ENCODE measurements at regions not wholly inside any gene's neighbourhood (a gene's known extent, or its start where the extent isn't known, plus 50 kb on each side); places are given as distances from the start of the nearest gene placed in this dataset.

- Histone ChIP-seq H3K27ac (ENCODE audit: insufficient read depth, low read depth, low read length) (no peak overlapping the region), H3K4me2 (ENCODE audit: insufficient read depth, low read length) (no peak overlapping the region), H3K4me1 (ENCODE audit: control insufficient read depth, extremely low read depth, insufficient read depth, low read length) (no peaks in the 10 kb centered on the region), H3K9me3 (replicated peaks; ENCODE audit: control insufficient read depth, insufficient read depth, low read length) (no peaks in the 10 kb centered on the region), H3K27me3 (ENCODE audit: control insufficient read depth in 2 of 2, insufficient read depth in 2 of 2, low read length in 2 of 2) (no peaks in the 10 kb centered on the region), H3K9me1 (replicated peaks; ENCODE audit: control insufficient read depth, extremely low read depth, insufficient read depth, low read length) (no peaks in the 10 kb centered on the region), H4K20me1 (replicated peaks; ENCODE audit: control insufficient read depth, extremely low read depth, insufficient read depth, low read length) (no peaks in the 10 kb centered on the region), H2AFZ (ENCODE audit: low read depth, low read length) (no peak overlapping the region), H3K9ac (replicated peaks; ENCODE audit: extremely low read depth, insufficient read depth, low read length) (no peak overlapping the region), H3K4me3 (replicated peaks in 1 of 3; ENCODE audit: insufficient read depth in 1 of 3, low read depth in 1 of 3, low read length in 3 of 3) (no peak overlapping the region), H3K79me2 (ENCODE audit: control insufficient read depth, insufficient read depth, low read length) (no peaks in the 10 kb centered on the region), H3K36me3 (ENCODE audit: control insufficient read depth in 2 of 2, extremely low read depth in 1 of 2, insufficient read depth in 2 of 2, low read length in 2 of 2) (no peaks in the 10 kb centered on the region)
- no peak for DNase-seq (ENCODE audit: low read depth, low spot score)
- ChIA-PET POLR2A (no interaction called here), CTCF (no interaction called here)
- intact Hi-C loops (cut with micrococcal nuclease), result no loop called here
- FAIRE-seq, result no peak
- no peak for TF ChIP-seq JUN (IDR thresholded peaks at IDR 0.05; ENCODE audit: borderline replicate concordance, insufficient read depth, insufficient read length, low read depth)
- no peak for TF ChIP-seq POLR2A (IDR thresholded peaks at IDR 0.05; ENCODE audit: low read depth, low read length)
- TF ChIP-seq MYC (IDR thresholded peaks at IDR 0.05; ENCODE audit: low read depth, low read length), result no peak
- TF ChIP-seq EZH2 (IDR thresholded peaks at IDR 0.05; ENCODE audit: borderline replicate concordance, low read depth, low read length, severe bottlenecking), result no peak
- TF ChIP-seq FOS (IDR thresholded peaks at IDR 0.05; ENCODE audit: borderline replicate concordance, insufficient read depth, low read length), result no peak
- BruUV-seq (replicated peaks), result no TSS peak
- dilution Hi-C loops (cut with MboI; ENCODE audit: extremely low pct_ligation_motif_present, low sequenced_read_pairs), result no loop called here
These were observed 498.2 kb upstream of the SOX5 start for GRCh38 chr12:24447678-24448077.

GRCh38 chr12:24446287-24446686 lies 496.8 kb upstream of the SOX5 start:
- intact Hi-C loops (cut with micrococcal nuclease), result no loop called here

More at GRCh38 chr12:24446287-24446686, 496.8 kb upstream of the SOX5 start:
- H2AFZ ChIP-seq (ENCODE audit: low read depth, low read length), result no peak overlapping the region
- H3K27me3 ChIP-seq (ENCODE audit: control insufficient read depth in 2 of 2, insufficient read depth in 2 of 2, low read length in 2 of 2), result peaks cover 0 to 2% of the 10 kb centered on the region in 2 experiments
- FAIRE-seq, result no peak
- no peak for DNase-seq (ENCODE audit: low read depth, low spot score)
- H3K4me1 ChIP-seq (ENCODE audit: control insufficient read depth, extremely low read depth, insufficient read depth, low read length), result peaks cover 1% of the 10 kb centered on the region
- H3K9ac ChIP-seq (replicated peaks; ENCODE audit: extremely low read depth, insufficient read depth, low read length), result no peak overlapping the region
- dilution Hi-C loops (cut with MboI; ENCODE audit: extremely low pct_ligation_motif_present, low sequenced_read_pairs), result no loop called here
- no peaks in the 10 kb centered on the region for H3K36me3 ChIP-seq (ENCODE audit: control insufficient read depth in 2 of 2, extremely low read depth in 1 of 2, insufficient read depth in 2 of 2, low read length in 2 of 2)
- H3K9me1 ChIP-seq (replicated peaks; ENCODE audit: control insufficient read depth, extremely low read depth, insufficient read depth, low read length), result no peaks in the 10 kb centered on the region
- CTCF ChIA-PET, result no interaction called here
- BruUV-seq (replicated peaks), result no TSS peak
- POLR2A ChIA-PET, result no interaction called here
- no peak overlapping the region for H3K4me2 ChIP-seq (ENCODE audit: insufficient read depth, low read length)
- TF ChIP-seq FOS (IDR thresholded peaks at IDR 0.05; ENCODE audit: borderline replicate concordance, insufficient read depth, low read length) (no peak), POLR2A (IDR thresholded peaks at IDR 0.05; ENCODE audit: low read depth, low read length) (no peak), POLR2AphosphoS5 (IDR thresholded peaks at IDR 0.05; ENCODE audit: insufficient read depth, low read depth, low read length) (no peak), CTCF (IDR thresholded peaks at IDR 0.05; ENCODE audit: extremely low read depth in 1 of 2, insufficient read depth in 1 of 2, low read depth in 1 of 2, low read length in 2 of 2) (no peak)
- no peaks in the 10 kb centered on the region for H4K20me1 ChIP-seq (replicated peaks; ENCODE audit: control insufficient read depth, extremely low read depth, insufficient read depth, low read length)
- H3K27ac ChIP-seq (ENCODE audit: insufficient read depth, low read depth, low read length), result no peak overlapping the region
- H3K9me3 ChIP-seq (replicated peaks; ENCODE audit: control insufficient read depth, insufficient read depth, low read length), result no peaks in the 10 kb centered on the region
- H3K79me2 ChIP-seq (ENCODE audit: control insufficient read depth, insufficient read depth, low read length), result no peaks in the 10 kb centered on the region
- H3K4me3 ChIP-seq (replicated peaks in 1 of 3; ENCODE audit: insufficient read depth in 1 of 3, low read depth in 1 of 3, low read length in 3 of 3), result no peak overlapping the region
